G401 (cell line): ENCODE measurements at regions not wholly inside any gene's neighbourhood (a gene's known extent, or its start where the extent isn't known, plus 50 kb on each side); places are given as distances from the start of the nearest gene placed in this dataset.

ENCODE experiments used
- DNase-seq: peaks from one replicate; pipeline ENCODE4 v3.0.0-alpha.2; 2015; ENCODE audit warnings: low spot score
- in situ Hi-C: cut with HindIII; loops from 2 replicates; pipeline ENCODE4 v1.10.0; 2016; ENCODE audit warnings: low sequenced_read_pairs, mixed read lengths

DNA sequence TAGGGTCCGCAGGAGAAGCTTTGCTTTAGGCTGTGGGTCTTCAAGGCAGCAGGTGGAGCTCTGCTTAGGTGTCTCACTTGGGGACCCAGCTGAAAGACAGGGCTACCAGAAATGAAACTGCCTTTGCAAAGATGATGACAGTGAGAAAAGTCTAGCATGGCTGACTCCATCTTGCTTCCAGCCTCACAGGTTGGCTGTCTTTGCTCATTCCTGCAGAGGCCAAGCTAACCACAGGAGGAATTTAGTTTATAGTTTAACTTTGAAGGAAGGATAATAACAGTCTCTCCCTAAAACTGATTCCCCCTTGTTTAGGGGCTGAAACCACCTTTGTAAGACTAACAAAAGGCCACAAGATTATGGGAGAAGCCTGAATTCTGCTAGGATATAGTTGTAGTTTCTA, 252.4 kb downstream of the UQCRFS1 start:
- in situ Hi-C loops: no loop called here

GRCh38 chr19:28956961-28957360, 256.0 kb downstream of the UQCRFS1 start:
- in situ Hi-C loops: no loop called here
- no peak for DNase-seq

More for the DNA sequence above, 252.4 kb downstream of the UQCRFS1 start:
- DNase-seq: no peak

DNA sequence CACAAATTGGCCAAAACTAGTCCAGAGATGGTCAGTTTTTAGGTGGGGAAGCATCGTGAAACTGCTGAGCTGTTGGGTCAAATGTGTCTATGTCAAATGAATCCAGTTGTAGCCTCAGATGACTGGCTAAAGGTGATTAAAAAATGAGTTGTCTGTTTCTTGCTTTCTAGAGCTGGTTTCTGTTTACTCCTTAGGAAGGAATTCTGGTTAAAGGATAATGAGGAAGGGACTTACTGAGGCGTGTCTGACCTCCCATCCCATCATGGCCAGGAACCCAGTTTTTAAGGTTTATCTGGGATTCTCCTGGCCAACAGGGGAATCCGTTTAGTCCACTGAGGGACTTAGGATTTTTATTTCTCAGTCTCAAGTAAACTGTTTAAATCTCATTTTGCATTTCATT, 256.5 kb downstream of the UQCRFS1 start:
- in situ Hi-C loops: no loop called here
- DNase-seq: no peak

DNA sequence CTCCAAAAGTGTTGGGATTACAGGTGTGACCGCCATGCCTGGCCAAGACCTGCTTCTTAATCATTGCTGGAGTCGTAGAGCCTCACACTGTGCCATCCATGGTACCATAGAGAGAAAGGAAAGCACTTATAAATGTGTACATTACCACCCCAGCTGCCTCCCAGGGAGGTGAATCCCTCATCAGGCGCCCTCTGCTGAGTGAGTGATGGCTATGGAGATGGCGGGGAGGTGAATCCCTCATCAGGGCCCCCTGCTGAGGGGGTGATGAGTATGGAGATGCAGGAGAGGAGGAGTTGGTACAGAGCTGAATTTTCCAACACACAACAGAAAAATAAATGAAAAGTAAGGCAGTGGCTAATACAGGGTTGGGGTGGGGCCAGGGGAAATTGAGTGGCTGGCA, 263.4 kb downstream of the UQCRFS1 start:
- DNase-seq: no peak

GRCh38 chr19:28949027-28949426, 263.9 kb downstream of the UQCRFS1 start:
- no peak for DNase-seq
- in situ Hi-C loops: no loop called here

More for the DNA sequence above, 263.4 kb downstream of the UQCRFS1 start:
- in situ Hi-C loops: no loop called here

DNA sequence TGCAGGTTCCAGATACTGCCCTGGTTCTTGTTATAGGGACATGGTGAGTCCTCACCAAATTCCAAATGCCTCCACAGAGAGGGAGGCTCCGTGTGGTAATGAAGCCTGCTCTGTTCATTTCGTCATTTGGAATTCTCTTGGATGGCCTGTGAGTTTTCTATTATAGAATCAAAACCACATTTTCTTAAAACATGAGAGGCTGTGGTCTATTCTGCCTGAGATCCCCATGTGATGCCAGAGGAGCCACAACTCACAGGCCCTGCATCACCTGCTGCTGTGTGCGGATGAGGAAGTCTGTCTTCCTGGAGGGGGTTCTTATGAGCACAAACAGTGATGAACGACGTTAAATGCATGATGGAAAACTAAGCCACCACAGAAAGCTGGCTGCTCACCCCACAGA, 264.4 kb downstream of the UQCRFS1 start:
- DNase-seq: no peak
- in situ Hi-C loops: no loop called here

- in situ Hi-C loops: no loop called here
- DNase-seq: no peak
Measured at GRCh38 chr19:28948026-28948425, 264.9 kb downstream of the UQCRFS1 start.

- no peak for DNase-seq
- in situ Hi-C loops: no loop called here
Measured at GRCh38 chr19:28943651-28944050, 269.3 kb downstream of the UQCRFS1 start.

- DNase-seq: no peak
- in situ Hi-C loops: no loop called here
Measured at GRCh38 chr19:28941833-28942232, 271.1 kb downstream of the UQCRFS1 start.

GRCh38 chr19:28940751-28941500, 272.0 kb downstream of the UQCRFS1 start:
- in situ Hi-C loops: no loop called here

DNA sequence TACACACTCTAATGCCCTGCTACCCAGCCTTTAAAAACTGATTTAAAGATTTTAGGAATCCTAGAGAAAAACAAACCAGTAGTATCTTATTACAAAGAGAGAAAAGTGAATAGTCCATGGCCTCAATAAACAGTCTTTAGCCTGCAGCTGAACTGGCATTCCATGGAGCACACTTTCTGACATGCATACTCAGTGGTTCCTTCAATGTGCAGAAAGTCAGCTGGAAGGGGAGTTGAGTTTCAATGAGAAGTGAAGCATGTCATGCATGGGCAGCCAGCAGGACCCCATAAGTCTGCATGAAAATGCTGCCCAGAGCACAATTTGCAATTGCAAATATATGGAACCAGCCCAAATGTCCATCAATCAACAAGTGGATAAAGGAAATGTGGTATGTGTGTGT, 273.7 kb downstream of the UQCRFS1 start:
- in situ Hi-C loops: no loop called here

More at GRCh38 chr19:28940751-28941500, 272.0 kb downstream of the UQCRFS1 start:
- no peak for DNase-seq

DNA sequence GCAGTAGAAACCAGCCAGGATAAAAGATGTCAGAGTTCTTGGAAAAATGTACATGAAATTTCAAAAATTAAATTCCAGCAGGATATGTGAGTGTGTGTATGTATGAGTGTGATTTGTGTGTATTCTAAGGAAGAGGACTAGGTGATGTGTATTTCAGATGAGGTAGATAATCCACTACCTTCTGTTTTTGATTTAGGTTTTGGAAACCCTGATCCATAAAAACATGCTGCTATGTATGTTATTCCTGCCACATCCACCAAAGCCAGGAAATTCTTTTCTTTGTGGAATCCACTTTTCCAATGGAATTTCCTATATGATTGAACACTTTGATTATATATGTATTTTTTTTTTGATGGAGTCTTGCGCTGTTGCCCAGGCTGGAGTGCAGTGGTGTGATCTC, 276.9 kb downstream of the UQCRFS1 start:
- DNase-seq: no peak
- in situ Hi-C loops: no loop called here

More for the DNA sequence above, 273.7 kb downstream of the UQCRFS1 start:
- no peak for DNase-seq

DNA sequence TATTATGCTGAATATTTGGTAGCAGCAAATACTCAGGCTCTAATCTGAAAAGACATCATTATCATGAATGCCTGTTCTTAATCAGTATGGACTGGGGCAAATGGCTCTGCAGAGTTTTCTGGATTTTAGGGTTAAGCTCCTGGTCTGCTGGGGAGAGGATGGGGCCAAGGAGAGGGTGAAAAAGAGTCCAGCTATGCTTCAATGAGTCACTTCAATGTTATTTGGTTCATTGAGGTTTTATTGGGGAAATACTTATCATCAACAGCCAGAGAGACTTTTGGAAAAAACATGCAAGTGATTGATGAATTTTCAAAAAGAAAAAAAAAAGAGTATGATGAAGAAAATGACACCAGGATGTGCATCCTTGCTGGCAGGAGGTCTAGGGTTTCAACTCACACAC, 278.3 kb downstream of the UQCRFS1 start:
- in situ Hi-C loops: no loop called here

GRCh38 chr19:28933039-28933438, 279.9 kb downstream of the UQCRFS1 start:
- in situ Hi-C loops: no loop called here
- no peak for DNase-seq

More for the DNA sequence above, 278.3 kb downstream of the UQCRFS1 start:
- no peak for DNase-seq

- DNase-seq: no peak
- in situ Hi-C loops: no loop called here
Measured at GRCh38 chr19:28932446-28932845, 280.5 kb downstream of the UQCRFS1 start.

DNA sequence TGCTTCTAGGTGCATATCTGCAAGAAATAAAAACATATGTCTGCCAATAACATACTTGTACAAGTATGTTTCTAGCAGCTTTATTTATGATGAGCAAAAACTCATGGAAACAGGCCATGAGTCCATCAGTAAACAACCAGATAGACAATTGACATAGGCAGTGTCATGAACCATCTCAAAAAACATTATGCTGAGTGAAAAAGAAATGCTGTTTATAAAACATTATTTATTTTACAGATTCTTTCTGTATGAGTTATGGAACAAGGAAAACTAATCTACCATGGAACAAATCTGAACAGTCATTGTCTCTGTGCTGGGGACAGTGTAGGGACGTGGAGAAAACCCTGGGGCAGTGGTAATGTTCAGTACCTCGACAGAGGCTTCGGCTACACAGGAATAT, 283.9 kb downstream of the UQCRFS1 start:
- DNase-seq: no peak
- in situ Hi-C loops: no loop called here

GRCh38 chr19:28927456-28927855, 285.5 kb downstream of the UQCRFS1 start:
- no peak for DNase-seq
- in situ Hi-C loops: no loop called here

DNA sequence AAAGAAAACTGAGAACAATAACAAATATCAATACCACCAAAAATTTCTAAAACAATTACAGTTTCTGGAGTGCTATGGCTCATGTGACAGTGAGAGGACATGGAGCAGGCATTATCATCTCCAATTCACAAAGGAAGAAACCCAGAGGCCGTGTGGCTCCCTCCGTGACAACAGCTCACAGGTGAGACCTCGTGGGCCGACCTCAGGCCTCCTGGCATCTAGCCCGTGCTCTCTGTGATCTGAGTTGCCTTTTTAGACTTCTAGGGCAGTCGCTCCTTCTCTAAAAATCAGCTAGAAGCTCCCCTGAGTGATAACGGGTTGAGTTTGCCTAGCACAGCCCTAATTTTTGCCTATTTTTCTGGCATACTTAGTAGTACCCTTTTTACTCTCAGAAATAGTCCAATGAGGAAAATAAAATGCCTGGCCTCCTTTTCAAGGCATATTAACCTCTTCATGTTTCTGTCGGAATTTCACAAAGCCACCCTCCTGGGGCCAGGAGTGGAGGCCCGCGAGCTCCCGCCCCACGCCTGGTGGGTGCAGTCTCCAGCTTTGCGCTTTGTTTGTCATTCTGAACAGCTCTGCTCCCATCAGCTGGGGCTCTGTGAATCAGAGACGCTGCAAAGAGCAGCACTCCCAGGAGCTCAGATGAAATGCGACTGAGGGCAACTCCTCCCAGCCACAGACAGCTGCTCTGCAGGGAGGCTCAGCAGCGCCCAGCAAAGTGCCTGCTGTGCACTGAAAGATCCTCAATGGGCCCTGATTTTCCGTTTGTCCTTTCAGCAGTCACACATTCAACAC, 292.5 kb downstream of the UQCRFS1 start:
- DNase-seq: no peak

GRCh38 chr19:28917621-28918020, 295.3 kb downstream of the UQCRFS1 start:
- in situ Hi-C loops: no loop called here
- DNase-seq: no peak

More for the DNA sequence above, 292.5 kb downstream of the UQCRFS1 start:
- in situ Hi-C loops: no loop called here

- in situ Hi-C loops: no loop called here
- DNase-seq: no peak
Measured at GRCh38 chr19:28915737-28916460, 297.1 kb downstream of the UQCRFS1 start.
